GM21737 (cell line): ENCODE measurements at regions not wholly inside any gene's neighbourhood (a gene's known extent, or its start where the extent isn't known, plus 50 kb on each side); places are given as distances from the start of the nearest gene placed in this dataset.
"Not testable (repeated sequence)": the region's sequence is repeated elsewhere in the genome, so short reads cannot be mapped to it uniquely, and the experiment has no call there.

ENCODE experiments used
- ATAC-seq: cut with Tn5 transposase; IDR thresholded peaks from one replicate; pipeline ENCODE4 v1.9.1; 2021; ENCODE audit warnings: mild to moderate bottlenecking, moderate library complexity; ENCODE audit not compliant: unreplicated experiment

DNA sequence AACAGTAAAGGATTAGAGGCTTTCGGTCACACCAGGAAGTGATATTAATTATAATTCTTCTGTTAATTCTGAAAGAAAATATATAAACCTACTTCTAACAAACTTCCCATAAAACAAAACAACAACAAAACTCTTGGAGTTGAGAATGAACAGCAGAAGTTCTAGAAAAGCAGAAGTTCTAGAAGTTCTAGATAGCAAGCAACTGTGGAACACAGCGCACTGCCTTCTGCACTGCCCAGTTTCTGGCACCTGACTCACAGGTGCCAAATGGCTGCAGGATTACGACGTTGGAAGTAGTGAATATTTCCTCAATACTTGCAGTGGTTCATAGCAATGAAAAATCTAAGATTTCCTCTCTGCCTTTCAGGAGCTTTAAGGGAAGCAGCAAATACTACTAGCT lies 132.2 kb downstream of the OR13A1 start:
- no peak for ATAC-seq

DNA sequence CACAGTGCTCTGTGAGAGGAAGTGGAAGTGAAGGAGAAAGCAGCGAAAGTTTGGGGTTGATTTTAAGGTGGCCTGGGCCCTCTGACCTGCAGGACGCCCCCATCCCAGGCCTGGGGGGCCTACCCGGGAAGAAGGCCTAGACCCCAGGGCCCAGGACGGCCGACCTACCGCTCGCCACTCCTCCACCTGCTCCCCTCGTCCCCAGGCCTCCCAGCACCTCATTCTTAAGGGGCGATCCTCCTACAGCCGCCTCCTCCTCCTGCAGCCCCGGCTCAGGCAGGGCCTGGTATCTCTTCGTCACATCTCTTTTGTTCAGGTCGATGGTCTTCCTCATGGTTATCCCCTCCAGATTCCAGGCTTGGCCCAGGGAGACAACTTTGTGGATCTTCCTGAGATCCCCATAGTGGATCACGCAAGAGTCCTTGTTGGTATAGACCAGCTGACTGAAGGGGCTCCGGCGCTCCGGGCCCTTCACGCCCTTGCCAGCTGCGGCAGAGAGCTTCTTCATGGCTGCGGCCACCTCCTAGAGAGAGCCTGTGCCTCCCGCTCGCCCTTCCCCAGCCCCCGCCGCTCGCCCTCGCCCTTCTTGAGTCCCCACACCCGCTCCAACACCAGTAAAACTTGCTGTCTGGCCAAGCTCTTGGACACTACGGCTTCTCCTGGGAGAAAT lies 117.5 kb downstream of the OR13A1 start:
- no peak for ATAC-seq

DNA sequence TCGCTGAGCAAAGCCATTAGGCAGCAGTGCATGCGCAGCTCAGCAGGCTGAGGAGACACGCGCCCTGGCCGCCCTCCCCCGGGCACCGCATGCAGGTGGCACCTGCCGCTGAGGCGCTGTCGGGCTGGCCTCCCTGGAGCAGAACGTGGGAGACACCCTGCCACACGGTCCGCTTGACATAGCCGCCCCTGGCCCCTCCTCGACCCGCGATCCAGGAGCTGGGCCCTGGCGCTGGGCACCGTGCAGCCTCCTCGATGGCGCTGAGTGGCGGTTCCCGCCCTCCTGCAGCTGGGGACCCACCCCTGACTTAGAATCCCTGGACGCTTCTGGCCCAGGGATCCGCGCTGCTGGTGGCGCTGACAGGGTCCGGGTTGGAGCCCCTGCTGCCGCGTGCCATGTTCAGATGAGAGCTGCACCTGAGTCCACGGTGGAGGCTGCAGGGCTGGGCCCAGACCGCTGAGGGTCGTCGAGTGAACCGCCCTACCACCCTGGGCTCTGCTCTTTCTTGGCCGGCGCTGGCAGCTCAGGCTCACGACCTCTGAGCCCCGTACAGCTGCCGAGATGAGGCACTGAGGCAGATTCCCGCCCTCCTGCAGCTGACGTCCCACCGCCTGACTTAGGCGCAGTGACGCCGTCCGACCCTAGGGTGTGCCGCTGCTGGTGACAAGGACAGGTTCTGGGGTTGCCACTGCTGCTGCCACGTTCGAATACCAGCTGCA lies 116.8 kb downstream of the OR13A1 start:
- no peak for ATAC-seq

DNA sequence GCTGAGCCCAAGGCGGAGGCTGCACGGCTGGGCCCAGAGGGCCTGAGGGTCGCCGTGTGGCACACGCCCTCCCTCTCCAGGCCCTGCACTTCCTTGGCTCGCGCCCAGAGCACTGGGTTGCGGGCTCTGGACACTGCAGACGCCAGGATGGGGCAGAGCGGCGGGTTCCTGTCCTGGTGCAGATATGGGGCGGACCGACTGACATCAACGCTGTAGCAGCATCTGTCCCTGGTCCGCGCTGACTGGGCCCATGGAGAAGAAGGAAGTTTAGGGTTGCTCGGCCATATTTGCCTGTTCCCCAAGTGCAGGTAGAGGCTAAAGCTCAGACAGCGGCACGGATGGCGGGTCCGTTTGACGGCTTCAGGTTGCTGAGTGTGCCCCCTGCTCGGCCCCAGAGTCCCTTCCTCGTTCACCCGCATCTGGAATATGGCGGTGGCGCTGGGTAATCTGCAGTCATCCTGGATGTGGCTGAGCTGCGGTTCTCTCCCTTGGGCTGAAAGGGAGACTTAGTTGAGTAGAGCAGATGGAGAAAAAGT lies 116.1 kb downstream of the OR13A1 start:
- ATAC-seq: no peak

DNA sequence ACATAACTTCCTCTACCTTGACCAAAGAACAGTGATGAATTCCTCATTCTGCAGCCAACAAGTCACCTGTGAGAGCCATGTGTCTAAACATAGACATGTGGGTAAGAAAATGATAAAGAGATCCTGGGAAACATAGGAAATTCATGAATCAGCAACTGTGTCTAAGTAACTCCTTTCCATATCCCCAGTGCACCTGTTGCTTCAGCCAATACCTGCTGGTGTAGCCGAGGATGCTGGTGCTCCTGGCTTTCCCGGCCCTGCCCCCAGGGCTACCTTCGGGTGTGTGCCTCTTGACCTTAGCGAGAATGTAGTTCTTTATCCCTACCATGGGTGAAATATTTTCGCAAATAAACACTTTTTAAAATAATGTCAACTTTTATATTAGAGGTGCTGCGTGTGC lies 114.1 kb downstream of the OR13A1 start:
- no peak for ATAC-seq

DNA sequence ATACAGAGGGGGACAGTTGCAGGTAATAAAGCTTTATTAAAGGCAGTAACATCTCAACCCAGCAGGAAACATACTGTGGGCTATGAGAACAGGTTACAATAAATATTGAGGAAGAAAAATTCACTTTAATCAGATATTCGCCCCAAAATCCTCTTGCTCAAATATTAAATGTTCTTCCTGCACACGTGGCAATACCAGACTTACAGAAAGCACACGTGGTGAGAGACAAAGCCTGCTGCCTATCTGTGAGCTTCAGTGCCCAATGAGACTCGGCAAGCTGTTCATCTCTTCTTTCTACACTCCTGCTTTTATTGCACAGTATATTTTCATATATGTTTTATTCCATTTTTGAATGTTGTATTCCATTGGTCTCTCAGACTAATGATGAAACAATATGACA lies 113.2 kb downstream of the OR13A1 start:
- no peak for ATAC-seq

DNA sequence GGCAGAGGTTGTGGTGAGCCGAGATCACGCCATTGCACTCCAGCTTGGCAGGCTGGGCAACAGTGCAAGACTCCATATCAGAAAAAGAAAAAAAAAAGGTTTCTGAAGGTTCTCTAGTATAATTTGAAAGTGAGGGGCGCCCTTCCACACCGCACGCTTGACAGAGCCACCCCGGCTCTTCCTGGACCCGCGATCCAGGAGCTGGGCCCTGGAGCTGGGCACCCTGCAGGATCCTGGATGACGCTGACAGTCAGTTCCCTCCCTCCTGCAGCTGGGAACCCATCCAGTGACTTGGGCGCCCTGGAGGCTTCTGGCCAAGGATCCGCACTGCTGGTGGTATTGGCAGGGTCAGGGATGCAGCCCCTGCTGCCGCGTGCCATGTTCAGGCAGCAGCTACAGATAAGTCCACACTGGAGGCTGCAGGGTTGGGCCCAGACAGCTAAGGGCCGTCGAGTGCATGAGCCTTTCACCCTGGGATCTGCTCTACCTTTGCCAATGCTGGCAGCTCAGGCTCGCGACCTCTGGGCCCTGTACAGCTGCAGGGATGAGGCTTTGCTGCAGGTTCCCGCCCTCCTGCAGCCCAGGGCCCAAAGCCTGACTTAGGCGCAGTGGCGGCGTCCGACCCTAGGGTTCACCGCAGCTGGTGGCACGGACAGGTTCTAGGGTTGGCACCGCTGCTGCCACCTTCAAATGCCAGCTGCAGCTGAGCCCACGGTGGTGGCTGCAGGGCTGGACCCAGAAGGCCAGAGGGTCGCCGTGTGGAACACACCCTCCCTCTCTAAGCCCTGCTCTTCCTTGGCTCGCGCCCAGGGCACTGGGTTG lies 110.2 kb downstream of the OR13A1 start:
- no peak for ATAC-seq

DNA sequence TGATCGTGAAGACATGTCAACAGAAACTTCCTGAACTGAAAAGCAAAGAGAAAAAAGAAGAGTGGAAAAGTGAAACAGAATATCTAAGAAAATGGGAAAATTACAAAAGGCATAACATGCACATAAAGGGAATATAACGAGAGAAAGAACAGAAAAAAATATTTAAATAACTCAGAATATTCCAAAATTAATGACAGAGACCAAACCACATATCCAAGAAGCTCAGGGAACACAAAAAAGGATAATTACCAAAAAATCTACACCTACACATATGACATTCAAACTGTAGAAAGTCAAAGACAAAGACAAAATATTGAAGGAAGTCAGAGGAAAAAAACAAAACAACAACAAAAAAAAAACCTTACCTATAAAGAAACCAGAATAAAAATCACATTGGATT lies 105.5 kb downstream of the OR13A1 start:
- no peak for ATAC-seq

DNA sequence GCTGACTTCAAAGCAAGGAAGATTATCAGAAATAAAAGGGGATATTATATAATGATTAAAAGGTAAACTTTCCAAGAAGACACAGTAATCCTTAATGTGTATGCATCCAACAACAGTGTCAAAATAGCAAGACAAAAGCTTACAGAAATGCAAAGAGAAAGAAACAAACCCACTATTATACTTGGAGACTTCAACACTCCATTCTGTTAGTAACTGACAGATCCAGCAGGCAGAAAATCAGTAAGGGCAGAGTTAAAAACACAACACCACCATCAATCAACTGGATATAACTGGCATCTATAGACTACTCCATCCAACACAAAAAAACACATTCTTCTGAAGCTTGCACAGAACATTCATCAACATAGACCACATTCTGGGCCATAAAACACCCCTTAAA lies 103.8 kb downstream of the OR13A1 start:
- ATAC-seq: no peak

DNA sequence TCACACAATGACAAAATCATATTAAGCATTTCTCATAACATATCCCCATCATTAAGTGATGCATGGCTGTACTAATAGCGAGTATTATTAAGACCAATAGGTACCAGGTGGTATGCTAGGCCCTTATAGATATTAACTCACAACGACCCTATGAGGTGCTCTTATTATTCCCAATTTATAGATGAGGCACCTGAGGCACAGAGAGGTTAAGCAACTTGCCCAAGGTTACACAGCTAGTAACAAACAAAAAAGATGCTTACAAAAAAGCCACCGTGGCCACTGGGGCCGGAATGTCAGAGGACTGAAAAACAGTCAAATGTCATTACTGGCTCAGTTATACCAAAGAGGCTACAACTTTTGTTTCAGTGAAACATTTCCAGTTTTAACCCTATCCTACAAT lies 96.0 kb downstream of the OR13A1 start:
- no peak for ATAC-seq

DNA sequence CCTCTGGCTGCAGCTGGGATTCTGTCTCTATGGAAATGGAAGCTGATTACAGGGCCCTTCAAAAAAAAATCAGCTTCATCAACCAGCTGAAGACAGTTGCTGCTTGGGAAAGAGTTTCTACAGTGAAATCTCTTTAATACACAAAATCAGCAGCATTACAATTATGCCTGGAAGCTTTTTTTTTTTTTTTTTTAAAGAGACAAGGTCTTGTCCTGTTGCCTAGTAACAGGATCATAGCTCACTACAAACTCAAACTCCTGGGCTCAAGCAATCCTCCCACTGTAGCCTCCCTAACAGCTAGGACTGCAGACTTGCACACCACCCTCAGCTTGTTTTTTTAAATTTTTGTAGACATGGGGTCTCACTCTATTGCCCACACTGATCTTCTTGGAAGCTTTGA lies 94.5 kb downstream of the OR13A1 start:
- no peak for ATAC-seq

DNA sequence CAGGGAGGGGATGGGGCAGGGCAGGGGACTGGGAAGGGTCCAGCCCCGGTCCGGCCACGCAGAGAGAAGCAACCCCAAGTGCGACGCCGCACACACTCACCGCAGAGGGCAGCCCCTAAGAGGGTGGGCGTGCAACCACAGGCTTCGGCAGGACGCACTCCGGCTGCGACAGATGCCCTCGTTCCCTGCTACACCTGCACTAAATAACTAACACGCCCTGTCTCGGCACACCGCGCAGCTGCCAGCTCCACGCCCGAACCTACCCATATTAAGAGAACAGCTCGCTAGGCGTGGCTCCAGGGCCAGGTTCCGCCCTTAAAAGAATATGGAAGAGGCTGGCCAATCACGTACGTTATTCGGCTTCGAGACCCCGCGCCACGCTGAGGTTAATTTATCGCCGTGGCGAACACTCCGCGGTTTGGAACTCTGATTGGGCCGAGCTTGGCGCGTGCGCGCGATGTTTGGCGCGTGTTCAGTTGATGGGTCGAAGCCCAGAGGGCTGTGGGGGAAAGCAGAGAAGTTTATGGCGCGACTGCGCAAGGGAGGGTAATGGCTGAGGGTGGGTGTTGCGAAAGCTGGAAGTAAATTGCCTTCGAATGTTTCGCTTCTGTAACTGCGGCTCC lies 91.1 kb downstream of the OR13A1 start:
- ATAC-seq: no peak

DNA sequence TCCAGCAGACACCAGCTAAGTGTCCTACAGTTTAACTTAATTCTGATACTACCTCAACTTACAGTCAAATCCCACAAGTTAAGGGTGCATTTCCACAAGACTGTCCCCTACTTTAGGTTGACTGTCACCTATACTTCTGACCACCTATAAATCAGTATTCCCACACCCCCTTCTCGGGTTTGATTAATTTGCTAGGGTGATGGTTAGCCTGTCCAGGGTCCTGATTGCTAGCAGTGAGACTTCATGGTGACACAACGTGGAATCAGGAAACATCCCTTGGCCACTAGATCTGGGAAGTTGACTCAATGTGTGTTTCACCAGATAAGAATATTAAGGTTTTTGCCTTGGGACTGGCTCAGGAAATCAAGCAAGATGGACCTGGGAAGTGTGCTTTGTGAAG lies 88.4 kb downstream of the OR13A1 start:
- no peak for ATAC-seq

DNA sequence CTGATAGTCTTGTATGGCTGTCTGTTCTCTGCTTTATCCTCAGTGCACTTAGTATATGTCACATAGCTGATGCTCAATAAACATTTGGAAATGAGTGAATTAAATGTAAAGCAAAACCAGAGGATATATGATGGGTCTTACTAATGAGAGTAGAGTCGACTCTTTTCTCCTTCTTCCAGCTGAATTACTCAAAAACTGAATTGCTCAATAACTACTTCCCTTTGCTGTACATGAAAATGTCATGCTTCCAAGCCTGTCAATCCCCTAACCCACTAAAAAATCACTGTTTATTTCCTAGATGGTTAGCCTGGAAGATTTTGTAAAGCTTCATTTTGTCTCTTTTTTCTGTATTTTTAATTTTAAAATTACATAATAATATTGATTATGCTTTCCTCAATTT lies 88.0 kb downstream of the OR13A1 start:
- ATAC-seq: no peak

DNA sequence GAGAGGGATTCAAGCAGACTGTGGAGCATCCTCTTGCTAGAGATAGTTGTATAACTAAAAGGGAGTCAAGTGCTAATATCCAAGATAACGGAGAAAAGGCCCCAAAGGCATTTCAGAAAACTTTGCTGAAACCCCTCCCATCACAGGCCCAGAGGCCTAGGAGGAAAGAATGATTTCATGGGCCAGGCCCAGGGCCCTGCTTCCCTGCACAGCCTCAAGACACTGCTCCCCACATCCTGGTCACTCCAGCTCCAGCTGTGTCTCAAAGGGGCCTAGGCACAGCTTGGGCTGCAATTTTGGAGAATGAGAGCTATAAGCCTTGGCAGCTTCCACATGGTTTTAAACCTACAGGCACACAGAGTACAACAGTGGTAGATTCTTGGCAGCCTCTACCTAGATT lies 85.6 kb downstream of the OR13A1 start:
- no peak for ATAC-seq

DNA sequence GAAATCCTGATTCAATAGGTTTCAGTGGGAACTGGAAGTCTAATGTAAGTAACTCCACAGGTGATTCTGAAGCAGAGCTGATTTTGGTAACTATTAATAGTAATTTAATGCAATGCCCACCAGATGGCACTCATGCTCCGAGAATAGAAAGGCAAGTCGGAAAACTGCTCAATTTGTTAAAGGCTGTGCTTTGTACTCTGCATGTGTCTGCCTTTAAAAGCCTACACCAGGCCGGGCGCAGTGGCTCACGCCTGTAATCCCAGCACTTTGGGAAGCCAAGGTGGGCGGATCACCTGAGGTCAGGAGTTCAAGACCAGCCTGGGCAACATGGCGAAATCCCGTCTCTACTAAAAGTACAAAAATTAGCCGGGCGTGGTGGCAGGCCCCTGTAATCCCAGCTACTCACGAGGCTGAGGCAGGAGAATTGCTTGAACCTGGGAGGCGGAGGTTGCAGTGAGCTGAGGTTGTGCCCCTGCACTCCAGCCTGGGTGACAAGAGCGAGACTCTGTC lies 80.1 kb downstream of the OR13A1 start:
- ATAC-seq: not testable (repeated sequence)

DNA sequence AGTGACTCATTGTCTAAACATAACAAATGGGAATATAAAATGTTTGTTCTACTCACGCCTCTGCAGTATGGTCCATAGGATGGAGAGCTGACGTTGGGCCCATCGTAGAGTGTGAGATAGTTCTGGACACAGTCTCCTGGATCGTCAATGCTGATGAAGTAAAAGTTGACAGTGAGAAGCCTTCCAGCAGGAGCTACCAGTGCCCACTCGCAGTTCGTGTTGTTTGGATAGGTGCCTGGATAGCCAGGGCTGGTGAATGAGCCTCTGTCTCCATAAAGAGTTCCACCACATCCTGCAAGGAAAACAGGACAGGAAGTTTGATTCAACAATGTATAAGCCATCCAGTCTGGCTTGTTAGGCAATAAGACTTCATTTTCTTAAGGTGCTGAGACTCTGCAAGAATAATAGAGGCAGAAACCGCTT lies 79.6 kb downstream of the OR13A1 start:
- no peak for ATAC-seq

DNA sequence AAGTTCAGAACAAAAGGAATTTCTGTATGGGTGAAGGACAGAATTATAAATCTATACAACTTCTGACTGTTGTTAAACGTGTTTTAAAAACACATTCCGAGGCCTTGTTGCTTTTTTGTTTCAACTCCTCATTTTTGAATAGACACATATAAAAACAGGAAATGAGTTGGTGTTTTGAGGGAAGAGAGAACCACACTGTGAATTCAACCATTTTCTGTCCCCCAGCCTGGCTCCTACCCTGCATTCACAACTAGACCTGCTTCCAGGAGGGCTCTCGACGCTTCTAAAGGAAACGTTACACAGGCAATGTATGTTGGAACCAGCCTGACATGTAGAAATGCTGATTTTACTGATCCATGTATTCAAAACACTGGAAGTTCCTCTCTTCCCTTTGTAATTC lies 76.5 kb downstream of the OR13A1 start:
- ATAC-seq: no peak

DNA sequence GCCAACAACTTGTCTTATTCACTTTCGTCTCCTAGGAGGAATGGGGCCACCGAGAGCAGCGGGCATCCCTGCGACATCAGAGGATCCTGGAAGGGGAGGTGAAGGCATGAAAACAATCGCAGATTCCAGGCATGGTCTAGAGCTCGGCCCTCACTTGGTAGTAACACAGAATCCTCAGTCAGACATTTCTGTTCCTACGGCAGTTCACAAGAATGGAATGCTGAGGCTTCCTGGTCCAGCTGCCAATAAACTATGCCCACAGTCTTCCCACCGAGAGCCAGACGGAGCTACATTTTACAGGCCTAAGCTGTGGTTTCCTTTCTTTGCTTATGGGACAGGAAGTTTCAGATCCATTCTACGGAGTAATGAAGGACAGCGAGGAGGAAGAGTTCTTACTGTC lies 75.8 kb downstream of the OR13A1 start:
- ATAC-seq: no peak

DNA sequence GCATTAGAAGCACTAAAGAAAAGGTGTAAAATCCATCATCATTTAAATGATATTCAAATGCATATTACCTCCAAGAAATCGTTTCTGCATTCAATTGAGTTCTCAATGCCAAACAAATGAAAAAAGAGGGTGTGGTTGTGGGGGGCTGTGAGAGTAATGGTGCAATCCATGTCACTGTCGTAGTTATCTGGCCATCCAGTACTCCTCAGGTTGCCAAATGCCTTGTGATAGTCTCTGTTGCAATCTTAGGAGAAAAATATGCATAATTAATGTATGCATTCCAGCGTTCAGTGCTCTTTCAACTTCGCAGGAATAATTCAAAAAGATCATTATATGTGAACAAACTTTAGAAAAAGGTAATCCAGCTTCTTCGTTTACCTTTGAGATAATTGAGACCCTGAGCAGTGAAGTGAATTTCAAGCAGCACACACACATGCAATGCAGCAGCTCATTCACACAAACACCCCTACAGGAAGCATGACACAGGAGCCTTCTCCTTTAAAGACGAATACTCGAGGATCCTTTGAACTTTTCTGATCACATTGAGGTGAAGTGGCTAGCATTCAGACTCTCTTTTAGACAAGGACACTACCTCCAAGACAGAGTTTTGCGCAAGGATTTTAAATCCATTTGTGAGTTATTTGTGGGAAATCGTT lies 73.4 kb downstream of the OR13A1 start:
- ATAC-seq: no peak

DNA sequence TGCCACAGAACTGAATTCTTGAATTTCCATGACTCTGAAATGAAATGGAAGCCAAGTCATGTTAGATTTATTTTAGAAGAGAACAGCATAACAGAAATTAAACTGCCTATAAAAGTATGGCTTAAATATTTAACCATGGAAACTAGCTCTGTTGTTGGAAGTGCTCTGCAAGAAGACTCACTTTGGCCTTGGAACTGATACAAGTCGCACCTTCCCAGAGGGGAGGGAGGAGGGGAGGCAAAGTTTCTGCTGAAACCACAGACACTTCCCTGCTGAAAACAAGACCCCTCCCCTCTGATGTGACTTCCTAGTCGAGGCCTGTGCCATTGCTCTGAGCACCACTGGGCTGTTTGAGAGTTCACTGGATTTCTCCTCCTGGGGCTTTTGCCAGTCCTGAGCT lies 72.1 kb downstream of the OR13A1 start:
- no peak for ATAC-seq
